CD4-positive, alpha-beta T cell (primary cell): ENCODE measurements at regions not wholly inside any gene's neighbourhood (a gene's known extent, or its start where the extent isn't known, plus 50 kb on each side); places are given as distances from the start of the nearest gene placed in this dataset.

ENCODE experiments used
- ATAC-seq: fragments of 200-7000 bp; cut with Tn5 transposase; one replicate; pipeline ENCODE4 v1.10.0; 2022; ENCODE audit warnings: mild to moderate bottlenecking; ENCODE audit not compliant: poor library complexity
- CTCF ChIA-PET: fragments of 350-600 bp; sonication (Branson Sonifier 250); formaldehyde crosslinking; loops from one replicate; lab custom pipeline; 2021; ENCODE audit warnings: antibody characterized with exemption, inconsistent platforms; lab: Charles Lee
- POLR2A ChIA-PET: fragments of 350-600 bp; sonication (Branson Sonifier 250); formaldehyde crosslinking; loops from one replicate; lab custom pipeline; 2021; ENCODE audit warnings: antibody characterized with exemption, inconsistent platforms; lab: Charles Lee
- DNase-seq, 14 experiments: peaks; one replicate each; pipeline ENCODE4 v3.0.0-alpha.2; 2013 to 2020; ENCODE audit warnings: mixed read lengths in 2 of 14
- H3K27ac ChIP-seq, 2 donors: one replicate each; pipeline versions ENCODE4 v1.5.1 to v1.7.0; 2013; ENCODE audit warnings: low read length in 2 of 2, low read depth in 1 of 2, mild to moderate bottlenecking in 1 of 2
- H3K27me3 ChIP-seq, 2 experiments: 1 replicate in 1 of 2; 2 replicates in 1 of 2; pipeline versions ENCODE4 v1.6.1 to v1.7.0; 2013; ENCODE audit warnings: low read length in 2 of 2, control low read depth in 1 of 2, mild to moderate bottlenecking in 1 of 2, moderate library complexity in 1 of 2; ENCODE audit not compliant: insufficient read depth in 2 of 2, control insufficient read depth in 1 of 2
- H3K36me3 ChIP-seq: one replicate; pipeline ENCODE4 v1.6.1; 2013; ENCODE audit warnings: low read length, control low read depth; ENCODE audit not compliant: insufficient read depth
- H3K4me1 ChIP-seq: one replicate; pipeline ENCODE4 v1.6.1; 2013; ENCODE audit warnings: low read length, control low read depth; ENCODE audit not compliant: insufficient read depth
- H3K4me3 ChIP-seq: one replicate; pipeline ENCODE4 v1.5.1; 2013; ENCODE audit warnings: mild to moderate bottlenecking, low read length, moderate library complexity
- H3K9me3 ChIP-seq, 2 experiments: 1 replicate in 1 of 2; 2 replicates in 1 of 2; pipeline versions ENCODE4 v1.6.1 to v1.7.0; 2013; ENCODE audit warnings: low read length in 2 of 2, mild to moderate bottlenecking in 2 of 2, control low read depth in 1 of 2, moderate library complexity in 1 of 2; ENCODE audit not compliant: control insufficient read depth in 1 of 2, insufficient read depth in 1 of 2
- H3K27ac Mint-ChIP-seq: one replicate; pipeline ENCODE4 v1.8.0; 2020; ENCODE audit warnings: mixed read lengths
- H3K27me3 Mint-ChIP-seq: one replicate; pipeline ENCODE4 v1.8.0; 2021; ENCODE audit warnings: mixed read lengths
- H3K36me3 Mint-ChIP-seq: one replicate; pipeline ENCODE4 v1.8.0; 2021; ENCODE audit warnings: low read depth, mixed read lengths
- H3K4me1 Mint-ChIP-seq: one replicate; pipeline ENCODE4 v1.8.0; 2021; ENCODE audit warnings: low read depth, mixed read lengths
- H3K4me3 Mint-ChIP-seq: one replicate; pipeline ENCODE4 v1.8.0; 2020; ENCODE audit warnings: mild to moderate bottlenecking, mixed read lengths
- H3K9me3 Mint-ChIP-seq: one replicate; pipeline ENCODE4 v1.8.0; 2020; ENCODE audit warnings: mixed read lengths
- CTCF ChIP-seq: fragments of 200-600 bp; IDR thresholded peaks from one replicate; pipeline ENCODE4 v1.8.0; 2022; ENCODE audit warnings: antibody characterized with exemption, mild to moderate bottlenecking
- intact Hi-C, 2 experiments: fragments of 100-400 bp; cut with DNase I in 1 of 2; cut with micrococcal nuclease in 1 of 2; formaldehyde crosslinking; loops; one replicate each; pipeline versions ENCODE4 v1.15.1 to v1.9.0; 2023 to 2025; cut with DNase I, micrococcal nuclease

- Histone ChIP-seq H3K27me3 (no peaks in the 10 kb centered on the region), H3K36me3 (no peaks in the 10 kb centered on the region), H3K9me3 (peaks cover 0 to 1% of the 10 kb centered on the region in 2 experiments), H3K27ac (no peak overlapping the region), H3K4me1 (no peaks in the 10 kb centered on the region), H3K4me3 (no peak overlapping the region)
- intact Hi-C loops: no loop called here
- peak in 1 of 14 experiments; percentile 19 for DNase-seq
- ChIA-PET POLR2A (no interaction called here), CTCF (no interaction called here)
- no peak overlapping the region for H3K4me3 Mint-ChIP-seq
- no peak for TF ChIP-seq CTCF
- no peak overlapping the region for H3K27ac Mint-ChIP-seq
- H3K4me1 Mint-ChIP-seq: no peaks in the 10 kb centered on the region
- peaks cover 5% of the 10 kb centered on the region for H3K27me3 Mint-ChIP-seq
- no peak for ATAC-seq
- no peaks in the 10 kb centered on the region for H3K9me3 Mint-ChIP-seq
- no peaks in the 10 kb centered on the region for H3K36me3 Mint-ChIP-seq
These were observed 57.8 kb upstream of the ID2 start for GRCh38 chr2:8623958-8624591.

- intact Hi-C loops: no loop called here
- Histone ChIP-seq H3K4me1 (no peaks in the 10 kb centered on the region), H3K27me3 (no peaks in the 10 kb centered on the region), H3K9me3 (no peaks in the 10 kb centered on the region), H3K4me3 (no peak overlapping the region), H3K36me3 (no peaks in the 10 kb centered on the region), H3K27ac (no peak overlapping the region)
- Mint-ChIP-seq H3K4me3 (no peak overlapping the region), H3K27me3 (peaks cover 5% of the 10 kb centered on the region), H3K36me3 (no peaks in the 10 kb centered on the region), H3K9me3 (no peaks in the 10 kb centered on the region), H3K27ac (no peak overlapping the region), H3K4me1 (no peaks in the 10 kb centered on the region)
- no peak for TF ChIP-seq CTCF
- no peak for ATAC-seq
- POLR2A ChIA-PET: no interaction called here
- CTCF ChIA-PET: no interaction called here
- DNase-seq: peak in 1 of 14 experiments; percentile 28
These were observed 56.9 kb upstream of the ID2 start for GRCh38 chr2:8624855-8625398.

- H3K4me1 Mint-ChIP-seq: no peaks in the 10 kb centered on the region
- no peak for ATAC-seq
- no peaks in the 10 kb centered on the region for H3K36me3 ChIP-seq
- no peaks in the 10 kb centered on the region for H3K27me3 ChIP-seq
- H3K27me3 Mint-ChIP-seq: peaks cover 5% of the 10 kb centered on the region
- no peaks in the 10 kb centered on the region for H3K4me1 ChIP-seq
- no peak overlapping the region for H3K27ac Mint-ChIP-seq
- H3K36me3 Mint-ChIP-seq: no peaks in the 10 kb centered on the region
- H3K4me3 ChIP-seq: no peak overlapping the region
- H3K4me3 Mint-ChIP-seq: no peak overlapping the region
- H3K9me3 ChIP-seq: no peaks in the 10 kb centered on the region
- no peaks in the 10 kb centered on the region for H3K9me3 Mint-ChIP-seq
- CTCF ChIA-PET: no interaction called here
- DNase-seq: peak in 1 of 14 experiments; percentile 28
- H3K27ac ChIP-seq: no peak overlapping the region
- POLR2A ChIA-PET: no interaction called here
- intact Hi-C loops: no loop called here
- TF ChIP-seq CTCF: no peak
These were observed 56.2 kb upstream of the ID2 start for GRCh38 chr2:8625399-8626300.
